ENCODE measurements at regions not wholly inside any gene's neighbourhood (a gene's known extent, or its start where the extent isn't known, plus 50 kb on each side); places are given as distances from the start of the nearest gene placed in this dataset.

DNA sequence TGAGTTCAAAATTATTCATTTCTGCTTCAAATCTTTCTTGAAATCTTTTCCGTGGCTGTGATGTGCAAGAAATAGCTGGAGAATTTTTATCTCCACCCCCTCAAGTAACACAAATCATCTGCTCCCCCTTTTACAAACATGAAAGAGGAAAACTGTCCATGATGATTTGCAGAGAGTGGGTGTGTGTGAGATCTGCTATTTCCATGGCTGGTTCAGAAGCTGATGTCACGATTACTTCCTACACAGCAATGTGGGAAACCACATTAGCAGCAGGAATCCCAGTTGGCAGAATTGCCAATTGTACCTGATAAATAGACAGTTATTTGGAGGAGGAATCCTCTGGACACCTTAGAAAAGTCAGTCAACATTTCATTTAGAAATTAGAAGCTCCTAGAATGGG lies 75.2 kb upstream of the GRM7 start:
- intact Hi-C loops (cut with DNase I; ENCODE audit: low total_unique reads) = no loop called here
- H3K4me3 ChIP-seq (ENCODE audit: low read depth, poor library complexity, severe bottlenecking) = no peak overlapping the region
- 20 to 22% methylated on average over 2 of the region's 2 CpGs for WGBS, 2 donors
- TF ChIP-seq POLR2A (IDR thresholded peaks at IDR 0.05) = no peak
- TF ChIP-seq, protein P1, sequence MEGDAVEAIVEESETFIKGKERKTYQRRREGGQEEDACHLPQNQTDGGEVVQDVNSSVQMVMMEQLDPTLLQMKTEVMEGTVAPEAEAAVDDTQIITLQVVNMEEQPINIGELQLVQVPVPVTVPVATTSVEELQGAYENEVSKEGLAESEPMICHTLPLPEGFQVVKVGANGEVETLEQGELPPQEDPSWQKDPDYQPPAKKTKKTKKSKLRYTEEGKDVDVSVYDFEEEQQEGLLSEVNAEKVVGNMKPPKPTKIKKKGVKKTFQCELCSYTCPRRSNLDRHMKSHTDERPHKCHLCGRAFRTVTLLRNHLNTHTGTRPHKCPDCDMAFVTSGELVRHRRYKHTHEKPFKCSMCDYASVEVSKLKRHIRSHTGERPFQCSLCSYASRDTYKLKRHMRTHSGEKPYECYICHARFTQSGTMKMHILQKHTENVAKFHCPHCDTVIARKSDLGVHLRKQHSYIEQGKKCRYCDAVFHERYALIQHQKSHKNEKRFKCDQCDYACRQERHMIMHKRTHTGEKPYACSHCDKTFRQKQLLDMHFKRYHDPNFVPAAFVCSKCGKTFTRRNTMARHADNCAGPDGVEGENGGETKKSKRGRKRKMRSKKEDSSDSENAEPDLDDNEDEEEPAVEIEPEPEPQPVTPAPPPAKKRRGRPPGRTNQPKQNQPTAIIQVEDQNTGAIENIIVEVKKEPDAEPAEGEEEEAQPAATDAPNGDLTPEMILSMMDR (IDR thresholded peaks at IDR 0.05) = no peak
- no peak for DNase-seq (ENCODE audit: low spot score in 2 of 2)

DNA sequence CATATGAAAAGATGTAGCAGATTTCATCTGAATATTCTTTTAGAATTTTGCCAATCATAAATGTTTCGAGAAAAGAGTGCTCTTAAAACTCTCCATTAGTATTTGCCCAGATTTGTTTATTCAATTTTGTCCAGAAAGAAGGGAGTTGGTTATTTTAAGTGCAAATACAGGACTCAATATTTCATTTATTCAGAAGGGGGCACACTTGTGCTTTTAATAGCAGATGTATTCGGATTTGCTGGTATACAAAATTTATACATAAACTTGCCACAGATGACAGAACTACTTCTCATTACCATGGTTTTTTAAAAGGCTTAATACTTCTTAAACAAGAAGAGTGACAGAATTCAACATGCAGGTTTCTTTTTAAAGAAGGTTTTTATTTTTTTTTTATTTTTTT lies 69.8 kb upstream of the GRM7 start:
- intact Hi-C loops (cut with DNase I; ENCODE audit: low total_unique reads) = no loop called here
- no peak for DNase-seq (ENCODE audit: low spot score in 2 of 2)
- H3K4me3 ChIP-seq (ENCODE audit: low read depth, poor library complexity, severe bottlenecking) = no peak overlapping the region
- TF ChIP-seq POLR2A (IDR thresholded peaks at IDR 0.05) = no peak
- WGBS, 2 donors = 53 to 59% methylated on average over 2 of the region's 2 CpGs

DNA sequence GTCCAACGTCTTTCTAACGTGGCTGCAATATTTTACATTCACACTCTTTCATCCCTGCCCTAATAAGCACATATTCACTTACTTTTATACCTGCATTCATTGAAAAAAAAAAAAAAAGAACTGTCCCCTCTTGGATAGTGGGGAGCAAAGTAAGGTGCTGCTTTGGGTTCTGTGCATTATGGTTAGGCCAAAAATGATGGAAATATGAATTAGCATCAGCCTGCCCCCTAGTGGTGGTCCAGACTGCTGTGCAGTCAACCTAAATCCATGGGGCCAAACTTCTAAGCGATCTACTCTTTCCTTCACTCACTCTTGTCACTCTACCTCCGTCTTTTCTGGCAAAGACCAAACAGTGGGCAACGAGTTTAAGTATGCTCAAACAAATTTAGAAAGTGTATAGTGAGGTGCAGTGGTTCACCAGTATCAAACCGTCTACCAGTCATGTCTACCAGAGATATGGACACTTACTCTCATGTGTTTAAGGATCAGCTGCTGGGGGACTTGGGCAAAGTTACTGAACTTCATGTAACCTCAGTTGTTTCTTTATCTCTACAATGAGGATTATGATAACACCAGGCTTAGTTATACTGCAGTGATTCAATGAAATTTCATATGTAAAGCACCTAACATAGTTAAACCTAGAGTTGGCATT lies 61.5 kb upstream of the GRM7 start:
- TF ChIP-seq, protein P1 (IDR thresholded peaks at IDR 0.05) = no peak
- TF ChIP-seq POLR2A (IDR thresholded peaks at IDR 0.05) = no peak
- intact Hi-C loops (cut with DNase I; ENCODE audit: low total_unique reads) = no loop called here
- 63 to 71% methylated on average over 6 of the region's 6 CpGs for WGBS, 2 donors

DNA sequence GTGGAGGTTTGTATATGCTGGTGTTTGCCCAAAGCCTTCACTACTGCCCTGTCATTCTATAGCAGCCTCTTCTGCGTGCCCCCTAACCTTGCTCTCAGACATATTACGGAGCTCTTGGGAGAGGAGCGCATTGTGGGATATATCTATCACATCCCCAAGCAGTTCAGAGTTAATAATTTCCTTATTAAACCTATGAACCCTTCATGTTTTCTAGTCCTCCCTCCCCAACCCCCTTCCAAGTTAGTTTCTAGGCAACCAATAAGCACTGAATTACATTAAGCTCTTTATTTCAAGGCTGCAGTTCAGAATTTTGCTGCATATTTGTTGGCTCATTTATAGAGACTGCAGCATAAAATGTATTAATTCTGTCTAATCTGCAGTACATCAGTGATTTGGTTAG lies 57.3 kb upstream of the GRM7 start:
- TF ChIP-seq, protein P1 (IDR thresholded peaks at IDR 0.05) = no peak
- TF ChIP-seq POLR2A (IDR thresholded peaks at IDR 0.05) = no peak
- WGBS, 2 donors = 90 to 91% methylated on average over 3 of the region's 3 CpGs
- intact Hi-C loops (cut with DNase I; ENCODE audit: low total_unique reads) = no loop called here
- H3K4me3 ChIP-seq (ENCODE audit: low read depth, poor library complexity, severe bottlenecking) = no peak overlapping the region
- no peak for DNase-seq (ENCODE audit: low spot score in 2 of 2)

More for the DNA sequence above, 61.5 kb upstream of the GRM7 start:
- H3K4me3 ChIP-seq (ENCODE audit: low read depth, poor library complexity, severe bottlenecking) = no peak overlapping the region
- DNase-seq (ENCODE audit: low spot score in 2 of 2) = no peak

DNA sequence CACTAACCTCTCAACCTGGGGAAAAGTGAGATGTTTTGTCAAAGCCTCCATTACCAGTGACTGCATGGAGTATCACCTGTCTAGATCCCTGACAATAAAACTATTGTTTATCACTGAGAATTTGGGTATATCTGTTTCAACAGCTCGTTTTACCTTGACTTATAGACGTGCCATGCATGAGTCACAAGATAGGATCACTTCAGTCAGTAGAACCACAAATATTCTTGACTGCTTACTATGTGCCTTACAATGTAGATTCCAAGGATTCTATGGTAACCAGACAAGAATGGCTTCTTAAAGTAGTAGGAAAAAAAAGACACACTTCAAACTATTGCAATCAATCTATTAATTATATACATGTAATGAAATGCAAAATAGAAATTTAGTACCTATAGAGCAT lies 55.7 kb upstream of the GRM7 start:
- H3K4me3 ChIP-seq (ENCODE audit: low read depth, poor library complexity, severe bottlenecking) = no peak overlapping the region
- intact Hi-C loops (cut with DNase I; ENCODE audit: low total_unique reads) = no loop called here
- DNase-seq (ENCODE audit: low spot score in 2 of 2) = no peak
- TF ChIP-seq, protein P1 (IDR thresholded peaks at IDR 0.05) = no peak
- TF ChIP-seq POLR2A (IDR thresholded peaks at IDR 0.05) = no peak
- 38 to 45% methylated on average over 2 of the region's 2 CpGs for WGBS, 2 donors

DNA sequence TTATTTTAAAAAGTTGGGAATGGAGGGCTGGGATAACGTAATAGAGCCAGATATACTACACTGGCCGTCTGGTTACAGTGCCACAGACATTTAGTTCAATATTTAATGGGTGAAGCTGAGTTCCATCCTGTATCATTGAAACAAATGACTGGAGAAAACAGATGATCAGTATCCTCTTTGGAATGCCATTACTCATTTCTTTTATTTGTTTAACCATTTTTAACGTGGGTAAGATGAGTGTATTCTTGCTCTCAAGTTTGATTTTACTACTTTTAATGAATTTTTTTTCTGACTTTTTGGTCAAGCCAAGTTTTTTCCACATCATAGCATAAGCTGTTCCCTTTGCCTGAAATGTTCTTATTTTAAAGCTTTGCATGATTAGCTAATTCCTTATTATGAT lies 53.9 kb upstream of the GRM7 start:
- H3K4me3 ChIP-seq (ENCODE audit: low read depth, poor library complexity, severe bottlenecking) = no peak overlapping the region
- DNase-seq (ENCODE audit: low spot score in 2 of 2) = no peak
- 68% methylated on average over 3 of the region's 3 CpGs for WGBS, 2 donors
- intact Hi-C loops (cut with DNase I; ENCODE audit: low total_unique reads) = no loop called here
- no peak for TF ChIP-seq POLR2A (IDR thresholded peaks at IDR 0.05)
- TF ChIP-seq, protein P1 (IDR thresholded peaks at IDR 0.05) = no peak
